DND-41 (cell line): ENCODE measurements at regions not wholly inside any gene's neighbourhood (a gene's known extent, or its start where the extent isn't known, plus 50 kb on each side); places are given as distances from the start of the nearest gene placed in this dataset.
"Not testable (repeated sequence)": the region's sequence is repeated elsewhere in the genome, so short reads cannot be mapped to it uniquely, and the experiment has no call there.

ENCODE experiments used
- CTCF ChIP-seq: IDR thresholded peaks from 2 replicates; pipeline ENCODE4 v1.5.1; 2012; ENCODE audit warnings: borderline replicate concordance, low read length, moderate library complexity, mild to moderate bottlenecking; ENCODE audit not compliant: poor library complexity, severe bottlenecking; ENCODE audit errors: extremely low read depth
- EZH2 ChIP-seq: IDR thresholded peaks from 3 replicates; pipeline ENCODE4 v1.6.1; 2012; ENCODE audit warnings: borderline replicate concordance, low read depth, mild to moderate bottlenecking, moderate library complexity, low read length, inconsistent platforms; ENCODE audit not compliant: severe bottlenecking

GRCh38 chr4:138622362-138622761 is 380.2 kb upstream of the SLC7A11 start:
- TF ChIP-seq CTCF, EZH2: not testable (repeated sequence)
